GM12865 (cell line): ENCODE measurements at regions not wholly inside any gene's neighbourhood (a gene's known extent, or its start where the extent isn't known, plus 50 kb on each side); places are given as distances from the start of the nearest gene placed in this dataset.

Experiments used
- DNase-seq: peaks from one replicate; pipeline ENCODE4 v3.0.0; 2010; ENCODE audit warnings: low read depth
- H3K4me3 ChIP-seq: 2 replicates; pipeline ENCODE4 v1.5.1; 2011; ENCODE audit warnings: mild to moderate bottlenecking, low read depth, low read length, control low read depth
- CTCF ChIP-seq: IDR thresholded peaks from 2 replicates; pipeline ENCODE4 v1.5.1; 2011; ENCODE audit warnings: low read length, control low read depth, low read depth, inconsistent platforms; ENCODE audit not compliant: insufficient read depth; ENCODE audit errors: missing control alignments

GRCh38 chr15:70154718-70155347 is 57.1 kb upstream of the TLE3 start:
- no peak overlapping the region for H3K4me3 ChIP-seq
- no peak for DNase-seq
- TF ChIP-seq CTCF, result no peak

- no peak for DNase-seq
- TF ChIP-seq CTCF, result no peak
- no peak overlapping the region for H3K4me3 ChIP-seq
These were observed 56.4 kb upstream of the TLE3 start for GRCh38 chr15:70153921-70154717.

GRCh38 chr15:70152070-70152480 is 54.4 kb upstream of the TLE3 start:
- no peak overlapping the region for H3K4me3 ChIP-seq
- no peak for TF ChIP-seq CTCF
- DNase-seq, result peak; percentile 25

GRCh38 chr15:70151462-70151861 is 53.7 kb upstream of the TLE3 start:
- DNase-seq, result no peak
- no peak for TF ChIP-seq CTCF
- no peak overlapping the region for H3K4me3 ChIP-seq

GRCh38 chr15:70151003-70151402 is 53.3 kb upstream of the TLE3 start:
- no peak for TF ChIP-seq CTCF
- no peak for DNase-seq
- no peak overlapping the region for H3K4me3 ChIP-seq

GRCh38 chr15:70150405-70150747 is 52.7 kb upstream of the TLE3 start:
- no peak overlapping the region for H3K4me3 ChIP-seq
- no peak for TF ChIP-seq CTCF
- no peak for DNase-seq
